HepG2 (cell line): ENCODE measurements at regions not wholly inside any gene's neighbourhood (a gene's known extent, or its start where the extent isn't known, plus 50 kb on each side); places are given as distances from the start of the nearest gene placed in this dataset.

ENCODE experiments used
- GABPA ChIP-seq, 2 experiments: IDR thresholded peaks; 2 replicates each; pipeline ENCODE4 v1.6.1; 2011 to 2016; ENCODE audit warnings: low read depth in 2 of 2, low read length in 1 of 2, missing biosample characterization in 1 of 2, missing genetic modification characterization in 1 of 2
- IRF2 ChIP-seq: IDR thresholded peaks from 2 replicates; pipeline ENCODE4 v1.6.1; 2018; ENCODE audit warnings: missing genetic modification reagents, missing compliant biosample characterization
- USF2 ChIP-seq, 2 experiments: sonication (generic) in 1 of 2; formaldehyde crosslinking in 1 of 2; IDR thresholded peaks; 2 replicates each; pipeline versions ENCODE4 v1.5.1 to v1.6.1; 2011 to 2020; ENCODE audit warnings: borderline replicate concordance in 1 of 2, low read depth in 1 of 2, low read length in 1 of 2, mild to moderate bottlenecking in 1 of 2, missing genetic modification reagents in 1 of 2, moderate library complexity in 1 of 2

DNA sequence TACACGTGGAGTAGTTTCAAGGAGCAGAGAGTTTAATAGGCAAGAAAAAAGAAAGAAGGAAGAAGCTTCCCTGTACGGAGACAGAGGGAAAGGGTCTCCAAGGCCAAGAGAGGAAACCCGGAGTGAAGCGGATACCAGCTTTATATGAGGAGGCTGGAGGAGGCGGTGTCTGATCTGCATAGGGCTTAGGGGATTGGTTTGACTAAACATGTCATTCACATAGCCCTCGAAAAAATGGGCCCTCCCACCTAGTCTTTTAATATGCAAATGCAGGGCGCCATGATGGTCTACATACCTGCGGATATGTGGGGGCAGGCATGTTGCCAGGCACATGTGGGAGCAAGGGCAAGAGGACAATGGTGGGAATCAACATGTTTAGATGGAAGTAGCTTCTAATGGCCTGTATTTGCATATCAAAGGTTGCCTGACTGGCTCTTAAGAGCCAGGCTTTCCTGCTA, 103.1 kb upstream of the UGT8 start:
- no peak for TF ChIP-seq GABPA (IDR thresholded peaks at IDR 0.05; ENCODE audit: low read depth, low read length)
- no peak for TF ChIP-seq GABPA (CRISPR knock-in tag; IDR thresholded peaks at IDR 0.05; ENCODE audit: low read depth)
- TF ChIP-seq USF2 (IDR thresholded peaks at IDR 0.05; ENCODE audit: low read depth, low read length): no peak
- TF ChIP-seq USF2 (CRISPR knock-in tag; IDR thresholded peaks at IDR 0.05; ENCODE audit: borderline replicate concordance): no peak
- TF ChIP-seq IRF2 (CRISPR knock-in tag): no peak
